Fibroblast of gingiva (primary cell): ENCODE measurements at regions not wholly inside any gene's neighbourhood (a gene's known extent, or its start where the extent isn't known, plus 50 kb on each side); places are given as distances from the start of the nearest gene placed in this dataset.

Experiments used
- DNase-seq: peaks from one replicate; pipeline ENCODE4 v3.0.0-alpha.2; 2011; ENCODE audit warnings: low read depth

GRCh38 chr12:115700896-115701465 lies 576.5 kb downstream of the MED13L start:
- peak; percentile 20 for DNase-seq

GRCh38 chr12:115700081-115700480 lies 577.4 kb downstream of the MED13L start:
- DNase-seq = no peak

GRCh38 chr12:115698257-115698656 lies 579.2 kb downstream of the MED13L start:
- no peak for DNase-seq

- no peak for DNase-seq
These were observed 580.2 kb downstream of the MED13L start for GRCh38 chr12:115697340-115697739.

- DNase-seq = no peak
These were observed 582.9 kb downstream of the MED13L start for GRCh38 chr12:115694564-115694963.

GRCh38 chr12:115693970-115694369 lies 583.5 kb downstream of the MED13L start:
- DNase-seq = no peak

GRCh38 chr12:115691123-115691522 lies 586.4 kb downstream of the MED13L start:
- DNase-seq = no peak

- DNase-seq = no peak
These were observed 590.4 kb downstream of the MED13L start for GRCh38 chr12:115687094-115687493.

GRCh38 chr12:115683240-115683780 lies 594.2 kb downstream of the MED13L start:
- DNase-seq = no peak

GRCh38 chr12:115680967-115681366 lies 596.5 kb downstream of the MED13L start:
- DNase-seq = no peak

- DNase-seq = no peak
These were observed 604.9 kb downstream of the MED13L start for GRCh38 chr12:115672506-115673080.

- DNase-seq = no peak
These were observed 605.4 kb downstream of the MED13L start for GRCh38 chr12:115672086-115672485.

GRCh38 chr12:115670869-115671268 lies 606.6 kb downstream of the MED13L start:
- DNase-seq = no peak

- DNase-seq = no peak
These were observed 610.4 kb downstream of the MED13L start for GRCh38 chr12:115667116-115667515.

GRCh38 chr12:115666168-115666567 lies 611.3 kb downstream of the MED13L start:
- DNase-seq = no peak

GRCh38 chr12:115661112-115661511 lies 616.4 kb downstream of the MED13L start:
- peak; percentile 53 for DNase-seq

- DNase-seq = peak; percentile 14
These were observed 617.2 kb downstream of the MED13L start for GRCh38 chr12:115660211-115660805.

GRCh38 chr12:115659422-115659821 lies 618.1 kb downstream of the MED13L start:
- no peak for DNase-seq

GRCh38 chr12:115657081-115658013 lies 620.1 kb downstream of the MED13L start:
- no peak for DNase-seq

GRCh38 chr12:115650026-115650425 lies 627.5 kb downstream of the MED13L start:
- DNase-seq = no peak

- peak; percentile 29 for DNase-seq
These were observed 629.0 kb downstream of the MED13L start for GRCh38 chr12:115648463-115648862.

- DNase-seq = no peak
These were observed 631.3 kb downstream of the MED13L start for GRCh38 chr12:115646210-115646609.
